A673 (cell line): ENCODE measurements at regions not wholly inside any gene's neighbourhood (a gene's known extent, or its start where the extent isn't known, plus 50 kb on each side); places are given as distances from the start of the nearest gene placed in this dataset.

Experiments used
- CTCF ChIP-seq: fragments of 300-800, 200-600 bp; sonication (generic); conservative IDR thresholded peaks from 2 replicates; pipeline ENCODE4 v1.5.1; 2017; ENCODE audit warnings: low read depth, mild to moderate bottlenecking, antibody characterized with exemption, low read length, moderate library complexity, mixed read lengths
- EZH2 ChIP-seq: fragments of 200-600 bp; sonication (generic); IDR thresholded peaks from 2 replicates; pipeline ENCODE4 v1.6.1; 2017; ENCODE audit warnings: borderline replicate concordance, low read depth, mild to moderate bottlenecking, mixed read lengths, antibody characterized with exemption, low read length; ENCODE audit not compliant: poor library complexity, severe bottlenecking

GRCh38 chr5:81908044-81908443 lies 63.8 kb upstream of the ATG10 start:
- TF ChIP-seq CTCF (no peak), EZH2 (no peak)
